K562 (cell line): ENCODE measurements at regions not wholly inside any gene's neighbourhood (a gene's known extent, or its start where the extent isn't known, plus 50 kb on each side); places are given as distances from the start of the nearest gene placed in this dataset.

Source experiments
- EGR1 ChIP-seq: fragments of 450-650 bp; conservative IDR thresholded peaks from 2 replicates; pipeline ENCODE4 v1.6.1; 2017; ENCODE audit warnings: mild to moderate bottlenecking
- FOXA3 ChIP-seq, 2 experiments: fragments of 450-650 bp in 1 of 2; sonication (generic) in 1 of 2; formaldehyde crosslinking; IDR thresholded peaks in 1 of 2; conservative IDR thresholded peaks in 1 of 2; 2 replicates each; pipeline versions ENCODE4 v1.4.0 to v1.8.0; 2020 to 2022; ENCODE audit warnings: mild to moderate bottlenecking in 2 of 2, missing genetic modification reagents in 1 of 2
- FOXJ3 ChIP-seq: sonication (generic); formaldehyde crosslinking; IDR thresholded peaks from 2 replicates; pipeline ENCODE4 v1.4.0; 2020; ENCODE audit warnings: mild to moderate bottlenecking, missing genetic modification reagents
- POLR2A ChIP-seq: fragments of 450-650 bp; conservative IDR thresholded peaks from 2 replicates; pipeline ENCODE4 v1.6.1; 2016
- RFX5 ChIP-seq: IDR thresholded peaks from 2 replicates; pipeline ENCODE4 v1.6.1; 2011; ENCODE audit warnings: low read depth, mild to moderate bottlenecking, improper control_type of control experiment, low read length
- SREBF2 ChIP-seq: sonication (generic); formaldehyde crosslinking; IDR thresholded peaks from 2 replicates; pipeline ENCODE4 v1.4.0; 2020; ENCODE audit warnings: mild to moderate bottlenecking, missing genetic modification reagents
- ZNF3 ChIP-seq: fragments of 250-450 bp; sonication (Bioruptor Pico); IDR thresholded peaks from 2 replicates; pipeline ENCODE4 v1.5.0; 2021; ENCODE audit warnings: mild to moderate bottlenecking, moderate library complexity
- ZNF668 ChIP-seq: fragments of 250-450 bp; sonication (Bioruptor Pico); IDR thresholded peaks from 2 replicates; pipeline ENCODE4 v1.8.0; 2022; ENCODE audit warnings: mild to moderate bottlenecking, inconsistent platforms

GRCh38 chr2:147108548-147108947 lies 736.3 kb upstream of the ACVR2A start:
- no peak for TF ChIP-seq RFX5
- TF ChIP-seq EGR1, result no peak
- no peak for TF ChIP-seq FOXJ3 (CRISPR knock-in tag)
- no peak for TF ChIP-seq FOXA3 (CRISPR knock-in tag; conservative IDR thresholded peaks at IDR 0.05 in 1 of 2, IDR thresholded peaks at IDR 0.05 in 1 of 2)
- no peak for TF ChIP-seq ZNF668 (CRISPR knock-in tag)
- TF ChIP-seq SREBF2 (CRISPR knock-in tag), result no peak
- no peak for TF ChIP-seq ZNF3 (CRISPR knock-in tag)
- TF ChIP-seq POLR2A, result no peak
